Brain microvascular endothelial cell (primary cell): ENCODE measurements at regions not wholly inside any gene's neighbourhood (a gene's known extent, or its start where the extent isn't known, plus 50 kb on each side); places are given as distances from the start of the nearest gene placed in this dataset.

Experiments
- DNase-seq: peaks from one replicate; pipeline ENCODE4 v3.0.0-alpha.2; 2020
- H3K27ac ChIP-seq: fragments of 250-450 bp; sonication (Bioruptor Pico); 2 replicates; pipeline ENCODE4 v1.5.1; 2020; ENCODE audit warnings: mild to moderate bottlenecking, moderate library complexity
- H3K27me3 ChIP-seq: fragments of 250-450 bp; sonication (Bioruptor Pico); replicated peaks from 2 replicates; pipeline ENCODE4 v1.5.1; 2020; ENCODE audit warnings: mild to moderate bottlenecking
- H3K36me3 ChIP-seq: fragments of 250-450 bp; sonication (Bioruptor Pico); replicated peaks from 2 replicates; pipeline ENCODE4 v1.5.1; 2020; ENCODE audit warnings: mild to moderate bottlenecking
- H3K4me3 ChIP-seq: 2 replicates; pipeline ENCODE4 v1.5.1; 2011; ENCODE audit warnings: low read depth, mild to moderate bottlenecking, control low read depth, low read length, moderate library complexity
- CTCF ChIP-seq: IDR thresholded peaks from 2 replicates; pipeline ENCODE4 v1.5.1; 2011; ENCODE audit warnings: low read depth, mild to moderate bottlenecking, moderate library complexity, low read length, control low read depth, inconsistent platforms; ENCODE audit errors: missing control alignments
- in situ Hi-C: cut with HindIII; loops from 2 replicates; pipeline ENCODE4 v1.10.0; 2017; ENCODE audit warnings: low sequenced_read_pairs, low pct_ligation_motif_present

- no peak for TF ChIP-seq CTCF
- no peak for DNase-seq
- no peak overlapping the region for H3K27ac ChIP-seq
- H3K27me3 ChIP-seq: no peaks in the 10 kb centered on the region
- no peaks in the 10 kb centered on the region for H3K36me3 ChIP-seq
- H3K4me3 ChIP-seq: no peak overlapping the region
- in situ Hi-C loops: no loop called here
Measured at GRCh38 chr7:125033506-125033905, 103.9 kb upstream of the POT1 start.

- in situ Hi-C loops: no loop called here
- Histone ChIP-seq H3K4me3 (no peak overlapping the region), H3K27me3 (no peaks in the 10 kb centered on the region), H3K27ac (no peak overlapping the region), H3K36me3 (no peaks in the 10 kb centered on the region)
- TF ChIP-seq CTCF: no peak
- no peak for DNase-seq
Measured at GRCh38 chr7:125032943-125033342, 103.3 kb upstream of the POT1 start.

GRCh38 chr7:125030756-125031387 is 101.2 kb upstream of the POT1 start:
- Histone ChIP-seq H3K36me3 (no peaks in the 10 kb centered on the region), H3K27me3 (no peaks in the 10 kb centered on the region), H3K4me3 (no peak overlapping the region), H3K27ac (no peak overlapping the region)
- DNase-seq: no peak
- no peak for TF ChIP-seq CTCF
- in situ Hi-C loops: no loop called here

- Histone ChIP-seq H3K27me3 (no peaks in the 10 kb centered on the region), H3K4me3 (no peak overlapping the region), H3K27ac (no peak overlapping the region), H3K36me3 (no peaks in the 10 kb centered on the region)
- DNase-seq: no peak
- no peak for TF ChIP-seq CTCF
- in situ Hi-C loops: no loop called here
Measured at GRCh38 chr7:125025620-125026019, 96.0 kb upstream of the POT1 start.

GRCh38 chr7:125020801-125021200 is 91.2 kb upstream of the POT1 start:
- TF ChIP-seq CTCF: no peak

GRCh38 chr7:125010540-125010939 is 80.9 kb upstream of the POT1 start:
- no peak overlapping the region for H3K4me3 ChIP-seq
- H3K27ac ChIP-seq: no peak overlapping the region
- H3K27me3 ChIP-seq: no peaks in the 10 kb centered on the region
- in situ Hi-C loops: no loop called here
- TF ChIP-seq CTCF: no peak
- DNase-seq: no peak
- no peaks in the 10 kb centered on the region for H3K36me3 ChIP-seq

More at GRCh38 chr7:125020801-125021200, 91.2 kb upstream of the POT1 start:
- no peak overlapping the region for H3K4me3 ChIP-seq
- no peak for DNase-seq
- in situ Hi-C loops: no loop called here
- no peaks in the 10 kb centered on the region for H3K27me3 ChIP-seq
- no peak overlapping the region for H3K27ac ChIP-seq
- H3K36me3 ChIP-seq: no peaks in the 10 kb centered on the region
